MM.1S (cell line): ENCODE measurements at regions not wholly inside any gene's neighbourhood (a gene's known extent, or its start where the extent isn't known, plus 50 kb on each side); places are given as distances from the start of the nearest gene placed in this dataset.

ENCODE experiments used
- EZH2 ChIP-seq: fragments of 300-600 bp; sonication (generic); optimal IDR thresholded peaks from 2 replicates; pipeline ENCODE3; 2017; ENCODE audit warnings: low read depth, mild to moderate bottlenecking, antibody characterized with exemption, low read length, mixed read lengths
- EZH2phosphoT487 ChIP-seq: fragments of 300-600 bp; sonication (generic); IDR thresholded peaks from 2 replicates; pipeline ENCODE4 v1.6.1; 2018; ENCODE audit warnings: antibody characterized with exemption, low read length
- TF ChIP-seq, protein P1 (sequence below): fragments of 300-600 bp; sonication (generic); IDR thresholded peaks from 2 replicates; pipeline ENCODE4 v1.5.1; 2016; ENCODE audit warnings: antibody characterized with exemption, low read length, mixed read lengths

DNA sequence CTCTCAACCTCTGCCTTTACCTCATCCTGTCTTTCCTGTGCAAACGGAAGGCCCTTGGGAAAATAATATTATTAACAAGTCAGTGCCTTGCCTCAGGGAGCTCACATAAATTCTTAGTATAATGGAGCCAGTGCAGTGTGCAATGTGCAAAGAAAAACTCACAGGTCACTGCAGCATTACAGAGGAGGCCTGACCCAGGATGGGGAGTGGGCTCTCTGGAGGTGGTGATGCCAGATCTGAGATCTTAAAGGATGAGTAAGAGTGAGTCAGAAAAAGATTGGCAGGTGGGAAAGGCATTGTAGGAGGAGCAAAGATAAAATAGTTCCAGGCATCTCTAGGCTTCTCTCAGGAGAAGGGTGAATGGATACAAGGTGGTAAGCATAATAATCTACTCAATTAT is 185.6 kb upstream of the ADAMTS9 start:
- no peak for TF ChIP-seq EZH2
- TF ChIP-seq, protein P1, sequence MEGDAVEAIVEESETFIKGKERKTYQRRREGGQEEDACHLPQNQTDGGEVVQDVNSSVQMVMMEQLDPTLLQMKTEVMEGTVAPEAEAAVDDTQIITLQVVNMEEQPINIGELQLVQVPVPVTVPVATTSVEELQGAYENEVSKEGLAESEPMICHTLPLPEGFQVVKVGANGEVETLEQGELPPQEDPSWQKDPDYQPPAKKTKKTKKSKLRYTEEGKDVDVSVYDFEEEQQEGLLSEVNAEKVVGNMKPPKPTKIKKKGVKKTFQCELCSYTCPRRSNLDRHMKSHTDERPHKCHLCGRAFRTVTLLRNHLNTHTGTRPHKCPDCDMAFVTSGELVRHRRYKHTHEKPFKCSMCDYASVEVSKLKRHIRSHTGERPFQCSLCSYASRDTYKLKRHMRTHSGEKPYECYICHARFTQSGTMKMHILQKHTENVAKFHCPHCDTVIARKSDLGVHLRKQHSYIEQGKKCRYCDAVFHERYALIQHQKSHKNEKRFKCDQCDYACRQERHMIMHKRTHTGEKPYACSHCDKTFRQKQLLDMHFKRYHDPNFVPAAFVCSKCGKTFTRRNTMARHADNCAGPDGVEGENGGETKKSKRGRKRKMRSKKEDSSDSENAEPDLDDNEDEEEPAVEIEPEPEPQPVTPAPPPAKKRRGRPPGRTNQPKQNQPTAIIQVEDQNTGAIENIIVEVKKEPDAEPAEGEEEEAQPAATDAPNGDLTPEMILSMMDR, result no peak
- TF ChIP-seq EZH2phosphoT487, result no peak
